Trophoblast cell (in vitro differentiated cells and primary cell): ENCODE measurements at regions not wholly inside any gene's neighbourhood (a gene's known extent, or its start where the extent isn't known, plus 50 kb on each side); places are given as distances from the start of the nearest gene placed in this dataset.
A peak's percentile ranks its signal among the peaks of the same experiment; 100 is the strongest.

ENCODE experiments used
- DNase-seq, 2 donors: peaks; one replicate each; pipeline ENCODE4 v3.0.0-alpha.2; 2016
- H2AFZ ChIP-seq: 2 replicates; pipeline ENCODE4 v1.6.1; 2013; ENCODE audit warnings: low read length, moderate library complexity, mild to moderate bottlenecking; ENCODE audit not compliant: insufficient read depth, poor library complexity
- H2AK5ac ChIP-seq: 2 replicates; pipeline ENCODE4 v1.6.1; 2013; ENCODE audit warnings: mild to moderate bottlenecking, low read length
- H2BK120ac ChIP-seq: 2 replicates; pipeline ENCODE4 v1.6.1; 2013; ENCODE audit warnings: low read length, mild to moderate bottlenecking, moderate library complexity; ENCODE audit not compliant: insufficient read depth, poor library complexity
- H2BK12ac ChIP-seq: 2 replicates; pipeline ENCODE4 v1.6.1; 2013; ENCODE audit warnings: mild to moderate bottlenecking, low read length, moderate library complexity
- H2BK5ac ChIP-seq: 2 replicates; pipeline ENCODE4 v1.6.1; 2013; ENCODE audit warnings: low read length, low read depth, moderate library complexity, mild to moderate bottlenecking; ENCODE audit not compliant: poor library complexity
- H3K14ac ChIP-seq: 2 replicates; pipeline ENCODE4 v1.6.1; 2013; ENCODE audit warnings: mild to moderate bottlenecking, low read length
- H3K18ac ChIP-seq: 2 replicates; pipeline ENCODE4 v1.6.1; 2013; ENCODE audit warnings: mild to moderate bottlenecking, low read length
- H3K23ac ChIP-seq: 2 replicates; pipeline ENCODE4 v1.6.1; 2013; ENCODE audit warnings: low read length
- H3K27ac ChIP-seq: 2 replicates; pipeline ENCODE4 v1.5.1; 2013; ENCODE audit warnings: low read depth, mild to moderate bottlenecking, inconsistent platforms, low read length, moderate library complexity
- H3K27me3 ChIP-seq: 2 replicates; pipeline ENCODE4 v1.6.1; 2013; ENCODE audit warnings: inconsistent platforms, mild to moderate bottlenecking, low read length, moderate library complexity; ENCODE audit not compliant: insufficient read depth
- H3K36me3 ChIP-seq, 2 experiments: 1 replicate in 1 of 2; 2 replicates in 1 of 2; pipeline ENCODE4 v1.6.1; 2013; ENCODE audit warnings: low read length in 2 of 2, mild to moderate bottlenecking in 2 of 2, moderate library complexity in 1 of 2; ENCODE audit not compliant: insufficient read depth in 2 of 2, control insufficient read depth in 1 of 2
- H3K4ac ChIP-seq: 2 replicates; pipeline ENCODE4 v1.6.1; 2013; ENCODE audit warnings: low read depth, mild to moderate bottlenecking, low read length, moderate library complexity
- H3K4me1 ChIP-seq, 2 experiments: 1 replicate in 1 of 2; 2 replicates in 1 of 2; pipeline ENCODE4 v1.6.1; 2013; ENCODE audit warnings: low read length in 2 of 2, mild to moderate bottlenecking in 2 of 2, moderate library complexity in 1 of 2; ENCODE audit not compliant: insufficient read depth in 2 of 2, control insufficient read depth in 1 of 2
- H3K4me2 ChIP-seq: 2 replicates; pipeline ENCODE4 v1.6.1; 2013; ENCODE audit warnings: inconsistent platforms, mild to moderate bottlenecking, low read length, moderate library complexity
- H3K4me3 ChIP-seq: 2 replicates; pipeline ENCODE4 v1.5.1; 2013; ENCODE audit warnings: mild to moderate bottlenecking, low read depth, low read length, inconsistent platforms
- H3K79me1 ChIP-seq: one replicate; pipeline ENCODE4 v1.6.1; 2013; ENCODE audit warnings: low read length
- H3K79me2 ChIP-seq: 2 replicates; pipeline ENCODE4 v1.6.1; 2013; ENCODE audit warnings: low read length, mild to moderate bottlenecking; ENCODE audit not compliant: control insufficient read depth, insufficient read depth, poor library complexity
- H3K9ac ChIP-seq: 2 replicates; pipeline ENCODE4 v1.6.1; 2013; ENCODE audit warnings: mild to moderate bottlenecking, low read length
- H3K9me3 ChIP-seq: 2 replicates; pipeline ENCODE4 v1.6.1; 2013; ENCODE audit warnings: low read depth, mild to moderate bottlenecking, control low read depth, inconsistent platforms, low read length; ENCODE audit not compliant: insufficient read depth
- H4K12ac ChIP-seq: 2 replicates; pipeline ENCODE4 v1.6.1; 2013; ENCODE audit warnings: low read depth, mild to moderate bottlenecking, low read length, moderate library complexity
- H4K8ac ChIP-seq: 2 replicates; pipeline ENCODE4 v1.6.1; 2013; ENCODE audit warnings: low read depth, mild to moderate bottlenecking, low read length, moderate library complexity
- H4K91ac ChIP-seq: one replicate; pipeline ENCODE4 v1.6.1; 2013; ENCODE audit warnings: low read depth, mild to moderate bottlenecking, low read length, moderate library complexity
- WGBS: extraction: QIAGEN DNeasy Blood & Tissue Kit; methylation state at CpG from one replicate; pipeline ENCODE4 v1.1.7; 2013; ENCODE audit warnings: missing lambda C conversion rate; ENCODE audit not compliant: insufficient read length, insufficient coverage; ENCODE audit errors: extremely low coverage; 5-methylcytosine and 5-hydroxymethylcytosine counted together

- no peak overlapping the region for H3K18ac ChIP-seq
- no peaks in the 10 kb centered on the region for H3K27me3 ChIP-seq
- no peak overlapping the region for H2AK5ac ChIP-seq
- no peak overlapping the region for H4K91ac ChIP-seq
- no peaks in the 10 kb centered on the region for H3K9me3 ChIP-seq
- no peak overlapping the region for H3K27ac ChIP-seq
- H4K8ac ChIP-seq = no peak overlapping the region
- no peaks in the 10 kb centered on the region for H3K79me2 ChIP-seq
- H3K4me1 ChIP-seq = peaks cover 4 to 8% of the 10 kb centered on the region in 2 experiments
- H2AFZ ChIP-seq = no peak overlapping the region
- no peak overlapping the region for H4K12ac ChIP-seq
- no peak overlapping the region for H3K23ac ChIP-seq
- H3K14ac ChIP-seq = no peak overlapping the region
- H3K9ac ChIP-seq = no peak overlapping the region
- DNase-seq = peak; percentile 41 to 64
- no peak overlapping the region for H3K4me2 ChIP-seq
- peaks cover 3% of the 10 kb centered on the region for H3K79me1 ChIP-seq
- no peak overlapping the region for H2BK5ac ChIP-seq
- H3K4ac ChIP-seq = no peak overlapping the region
- no peak overlapping the region for H2BK12ac ChIP-seq
- no peaks in the 10 kb centered on the region for H3K36me3 ChIP-seq
- no peak overlapping the region for H2BK120ac ChIP-seq
- WGBS = no CpG with 5 or more reads among the region's 1 CpG
- no peak overlapping the region for H3K4me3 ChIP-seq
Observed at GRCh38 chr5:136686192-136686872, 321.0 kb upstream of the TRPC7 start.

GRCh38 chr5:136682986-136683385, 317.6 kb upstream of the TRPC7 start:
- H3K27me3 ChIP-seq = no peaks in the 10 kb centered on the region
- H3K79me1 ChIP-seq = peaks cover 3% of the 10 kb centered on the region
- no peak overlapping the region for H3K9ac ChIP-seq
- DNase-seq = no peak
- no peak overlapping the region for H2BK120ac ChIP-seq
- H3K4ac ChIP-seq = no peak overlapping the region
- no peak overlapping the region for H3K23ac ChIP-seq
- no peak overlapping the region for H2AFZ ChIP-seq
- no peak overlapping the region for H4K91ac ChIP-seq
- H2BK12ac ChIP-seq = no peak overlapping the region
- H3K14ac ChIP-seq = no peak overlapping the region
- no CpG with 5 or more reads among the region's 1 CpG for WGBS
- peaks cover 4 to 8% of the 10 kb centered on the region in 2 experiments for H3K4me1 ChIP-seq
- no peak overlapping the region for H2BK5ac ChIP-seq
- no peaks in the 10 kb centered on the region for H3K9me3 ChIP-seq
- H3K18ac ChIP-seq = no peak overlapping the region
- no peak overlapping the region for H4K8ac ChIP-seq
- no peak overlapping the region for H3K4me3 ChIP-seq
- H3K27ac ChIP-seq = no peak overlapping the region
- H3K79me2 ChIP-seq = no peaks in the 10 kb centered on the region
- no peak overlapping the region for H3K4me2 ChIP-seq
- no peak overlapping the region for H2AK5ac ChIP-seq
- H3K36me3 ChIP-seq = no peaks in the 10 kb centered on the region
- H4K12ac ChIP-seq = no peak overlapping the region

- DNase-seq = no peak
- H3K4me3 ChIP-seq = no peak overlapping the region
- no peaks in the 10 kb centered on the region for H3K79me1 ChIP-seq
Observed at GRCh38 chr5:136679233-136679632, 313.9 kb upstream of the TRPC7 start.

GRCh38 chr5:136677217-136677616, 311.9 kb upstream of the TRPC7 start:
- Histone ChIP-seq H3K79me2 (no peaks in the 10 kb centered on the region), H3K23ac (no peak overlapping the region), H3K36me3 (no peaks in the 10 kb centered on the region), H3K4me2 (no peak overlapping the region), H4K12ac (no peak overlapping the region), H3K27ac (no peak overlapping the region), H2AFZ (no peak overlapping the region), H3K27me3 (no peaks in the 10 kb centered on the region), H3K18ac (no peak overlapping the region), H2AK5ac (no peak overlapping the region), H3K14ac (no peak overlapping the region), H3K79me1 (no peaks in the 10 kb centered on the region), H3K4me3 (no peak overlapping the region), H2BK120ac (no peak overlapping the region), H3K4me1 (no peaks in the 10 kb centered on the region), H2BK5ac (no peak overlapping the region), H4K91ac (no peak overlapping the region), H3K9ac (no peak overlapping the region), H4K8ac (no peak overlapping the region), H2BK12ac (no peak overlapping the region), H3K4ac (no peak overlapping the region), H3K9me3 (no peaks in the 10 kb centered on the region)
- WGBS = no CpG with 5 or more reads among the region's 3 CpGs
- peak; percentile 18 to 63 for DNase-seq

More at GRCh38 chr5:136679233-136679632, 313.9 kb upstream of the TRPC7 start:
- no peak overlapping the region for H2AFZ ChIP-seq
- H2BK120ac ChIP-seq = no peak overlapping the region
- H3K27me3 ChIP-seq = no peaks in the 10 kb centered on the region
- H2AK5ac ChIP-seq = no peak overlapping the region
- no peaks in the 10 kb centered on the region for H3K79me2 ChIP-seq
- no peak overlapping the region for H3K14ac ChIP-seq
- H3K9me3 ChIP-seq = no peaks in the 10 kb centered on the region
- H2BK5ac ChIP-seq = no peak overlapping the region
- H2BK12ac ChIP-seq = no peak overlapping the region
- no peak overlapping the region for H3K4me2 ChIP-seq
- no peak overlapping the region for H3K9ac ChIP-seq
- H4K91ac ChIP-seq = no peak overlapping the region
- H3K4me1 ChIP-seq = no peaks in the 10 kb centered on the region
- no peak overlapping the region for H4K12ac ChIP-seq
- no peak overlapping the region for H3K27ac ChIP-seq
- no peaks in the 10 kb centered on the region for H3K36me3 ChIP-seq
- H3K18ac ChIP-seq = no peak overlapping the region
- no peak overlapping the region for H4K8ac ChIP-seq
- no CpG with 5 or more reads among the region's 9 CpGs for WGBS
- no peak overlapping the region for H3K23ac ChIP-seq
- H3K4ac ChIP-seq = no peak overlapping the region
